Ovary (tissue), 7 donors: ENCODE measurements at regions not wholly inside any gene's neighbourhood (a gene's known extent, or its start where the extent isn't known, plus 50 kb on each side); places are given as distances from the start of the nearest gene placed in this dataset.
"Not testable (repeated sequence)": the region's sequence is repeated elsewhere in the genome, so short reads cannot be mapped to it uniquely, and the experiment has no call there.

ENCODE experiments used
- DNase-seq, 5 donors: peaks; one replicate each; pipeline ENCODE4 v3.0.0-alpha.2; 2019 to 2020
- H3K27ac ChIP-seq, 2 donors: fragments of 200-600 bp; one replicate each; pipeline versions ENCODE4 v1.5.1 to v1.8.0; 2019 to 2022
- H3K27me3 ChIP-seq: fragments of 200-600 bp; one replicate; pipeline ENCODE4 v1.8.0; 2022
- H3K36me3 ChIP-seq: fragments of 200-600 bp; sonication (generic); one replicate; pipeline ENCODE4 v1.5.1; 2019
- H3K4me1 ChIP-seq: one replicate; pipeline ENCODE4 v1.8.1; 2013; ENCODE audit warnings: mild to moderate bottlenecking, moderate library complexity; ENCODE audit not compliant: insufficient read depth
- H3K4me3 ChIP-seq: fragments of 200-600 bp; sonication (generic); one replicate; pipeline ENCODE4 v1.5.1; 2017
- H3K9me3 ChIP-seq, 2 donors: fragments of 200-600 bp in 1 of 2; sonication (generic) in 1 of 2; one replicate each; pipeline versions ENCODE4 v1.5.1 to v1.8.1; 2013 to 2019; ENCODE audit warnings: mild to moderate bottlenecking in 1 of 2, moderate library complexity in 1 of 2
- CTCF ChIP-seq, 3 donors: fragments of 450-650 bp in 2 of 3; fragments of 200-600 bp in 1 of 3; IDR thresholded peaks; one replicate each; pipeline versions ENCODE4 v1.5.1 to v1.8.0; 2016 to 2022; ENCODE audit warnings: antibody characterized with exemption in 3 of 3, mild to moderate bottlenecking in 1 of 3
- EP300 ChIP-seq: sonication (generic); formaldehyde crosslinking; IDR thresholded peaks from one replicate; pipeline ENCODE4 v1.6.1; 2017; ENCODE audit warnings: antibody characterized with exemption
- POLR2A ChIP-seq: fragments of 450-650 bp; IDR thresholded peaks from one replicate; pipeline ENCODE4 v1.6.1; 2017; ENCODE audit warnings: antibody characterized with exemption, mild to moderate bottlenecking, moderate library complexity
- WGBS, 3 donors: extraction: QIAGEN DNeasy Blood & Tissue Kit in 1 of 3; methylation state at CpG; one replicate each; pipeline versions ENCODE4 v1.1.5 to v1.1.7; 2013 to 2017; 5-methylcytosine and 5-hydroxymethylcytosine counted together
- intact Hi-C, 4 donors: fragments of 100-400 bp; cut with DNase I; formaldehyde crosslinking; loops; one replicate each; pipeline versions ENCODE4 v1.11.0 to v1.15.1; 2022 to 2023
- donor health status: DM: no; HTN: no; CAD: no; lungs with moderate emphysema.
- donor health status: DM: no; HTN: no; CAD: no.
- donor health status: Bipolar disorder and iron deficiency.
- donor health status: DM: no; HTN: no; CAD: no.
- donor health status: DM: yes; HTN: yes; CAD: no.

GRCh38 chr16:10282367-10282766 is 100.1 kb upstream of the GRIN2A start:
- Histone ChIP-seq H3K4me3 (no peak overlapping the region), H3K27ac (no peak overlapping the region), H3K4me1 (no peaks in the 10 kb centered on the region), H3K36me3 (no peaks in the 10 kb centered on the region), H3K27me3 (no peaks in the 10 kb centered on the region), H3K9me3 (no peaks in the 10 kb centered on the region)
- DNase-seq, result no peak
- intact Hi-C loops, result no loop called here
- TF ChIP-seq POLR2A (no peak), CTCF (IDR thresholded peaks at IDR 0.05) (no peak), EP300 (no peak)
- WGBS, 3 donors, result 46 to 57% (median 50%) methylated on average over 3 of the region's 3 CpGs

GRCh38 chr16:10283246-10283645 is 101.0 kb upstream of the GRIN2A start:
- 83 to 87% (median 86%) methylated on average over 8 of the region's 8 CpGs for WGBS, 3 donors
- intact Hi-C loops, result not testable (repeated sequence)

GRCh38 chr16:10290467-10291105 is 95.3 kb upstream of the ATF7IP2 start:
- H3K4me1 ChIP-seq, H3K9me3 ChIP-seq, intact Hi-C loops, H3K27me3 ChIP-seq, DNase-seq, H3K27ac ChIP-seq, H3K4me3 ChIP-seq, H3K36me3 ChIP-seq: not testable (repeated sequence)
- 82 to 95% (median 94%) methylated on average over 2 of the region's 2 CpGs for WGBS, 3 donors

More at GRCh38 chr16:10283246-10283645, 101.0 kb upstream of the GRIN2A start:
- not testable (repeated sequence) for H3K36me3 ChIP-seq, H3K4me3 ChIP-seq, H3K27me3 ChIP-seq, DNase-seq, H3K27ac ChIP-seq, H3K4me1 ChIP-seq, H3K9me3 ChIP-seq

- H3K36me3 ChIP-seq, H3K4me1 ChIP-seq, H3K4me3 ChIP-seq, DNase-seq, H3K9me3 ChIP-seq, H3K27ac ChIP-seq, H3K27me3 ChIP-seq, intact Hi-C loops: not testable (repeated sequence)
- 82 to 88% (median 84%) methylated on average over 8 to 9 of the region's 9 CpGs for WGBS, 3 donors
These were observed 93.7 kb upstream of the ATF7IP2 start for GRCh38 chr16:10292197-10292596.

GRCh38 chr16:10292976-10293375 is 92.9 kb upstream of the ATF7IP2 start:
- DNase-seq, H3K27ac ChIP-seq, H3K9me3 ChIP-seq, H3K27me3 ChIP-seq, H3K4me1 ChIP-seq, intact Hi-C loops, H3K36me3 ChIP-seq, H3K4me3 ChIP-seq: not testable (repeated sequence)
- 82 to 83% (median 83%) methylated on average over 5 of the region's 5 CpGs for WGBS, 3 donors

- 61 to 76% (median 66%) methylated on average over 3 of the region's 3 CpGs for WGBS, 3 donors
- DNase-seq, intact Hi-C loops, H3K27ac ChIP-seq, H3K4me3 ChIP-seq, H3K4me1 ChIP-seq, H3K27me3 ChIP-seq, H3K9me3 ChIP-seq, H3K36me3 ChIP-seq: not testable (repeated sequence)
These were observed 91.7 kb upstream of the ATF7IP2 start for GRCh38 chr16:10294153-10294552.

- Histone ChIP-seq H3K4me3 (no peak overlapping the region), H3K4me1 (no peaks in the 10 kb centered on the region), H3K27ac (no peak overlapping the region), H3K27me3 (no peaks in the 10 kb centered on the region), H3K36me3 (no peaks in the 10 kb centered on the region), H3K9me3 (peaks cover 0 to 4% of the 10 kb centered on the region in 2 donors)
- WGBS, 3 donors, result 88 to 94% (median 91%) methylated on average over 7 of the region's 7 CpGs
- intact Hi-C loops, result no loop called here
- no peak for DNase-seq
- no peak for TF ChIP-seq CTCF (IDR thresholded peaks at IDR 0.05)
- TF ChIP-seq EP300, result no peak
- no peak for TF ChIP-seq POLR2A
These were observed 88.9 kb upstream of the ATF7IP2 start for GRCh38 chr16:10296956-10297340.
